ENCODE measurements at regions not wholly inside any gene's neighbourhood (a gene's known extent, or its start where the extent isn't known, plus 50 kb on each side); places are given as distances from the start of the nearest gene placed in this dataset.

GRCh38 chr2:181114021-181114420, 133.6 kb downstream of the UBE2E3 start:
- ATAC-seq (no peak), DNase-seq (no peak)
- no peak overlapping the region for H3K27ac ChIP-seq
- H3K27me3 ChIP-seq, result no peaks in the 10 kb centered on the region
- H3K4me3 ChIP-seq, result no peak overlapping the region
- H3K36me3 ChIP-seq, result no peaks in the 10 kb centered on the region
- TF ChIP-seq POLR2A (IDR thresholded peaks at IDR 0.05), result no peak
- TF ChIP-seq CTCF (IDR thresholded peaks at IDR 0.05), result no peak
- no peaks in the 10 kb centered on the region for H3K4me1 ChIP-seq
- 78% methylated on average over 4 of the region's 4 CpGs for WGBS (ENCODE audit: insufficient coverage, low coverage, low lambda C conversion rate, missing lambda C conversion rate)
- no peaks in the 10 kb centered on the region for H3K9me3 ChIP-seq
- intact Hi-C loops (cut with DNase I), result no loop called here

GRCh38 chr2:181116261-181116660, 135.9 kb downstream of the UBE2E3 start:
- Histone ChIP-seq H3K4me3 (no peak overlapping the region), H3K9me3 (no peaks in the 10 kb centered on the region), H3K27ac (no peak overlapping the region), H3K36me3 (no peaks in the 10 kb centered on the region), H3K27me3 (no peaks in the 10 kb centered on the region), H3K4me1 (no peaks in the 10 kb centered on the region)
- WGBS (ENCODE audit: insufficient coverage, low coverage, low lambda C conversion rate, missing lambda C conversion rate), result 55% methylated on average over 1 of the region's 1 CpG
- DNase-seq (no peak), ATAC-seq (no peak)
- intact Hi-C loops (cut with DNase I), result no loop called here
- no peak for TF ChIP-seq CTCF (IDR thresholded peaks at IDR 0.05)
- TF ChIP-seq POLR2A (IDR thresholded peaks at IDR 0.05), result no peak

- H3K27ac ChIP-seq, result no peak overlapping the region
- H3K36me3 ChIP-seq, result no peaks in the 10 kb centered on the region
- H3K9me3 ChIP-seq, result no peaks in the 10 kb centered on the region
- no peaks in the 10 kb centered on the region for H3K4me1 ChIP-seq
- H3K4me3 ChIP-seq, result no peak overlapping the region
- intact Hi-C loops (cut with DNase I), result no loop called here
- H3K27me3 ChIP-seq, result no peaks in the 10 kb centered on the region
- ATAC-seq, result no peak
- no peak for TF ChIP-seq CTCF (IDR thresholded peaks at IDR 0.05)
- TF ChIP-seq POLR2A (IDR thresholded peaks at IDR 0.05), result no peak
- DNase-seq, result no peak
Observed at GRCh38 chr2:181117206-181117925, 137.0 kb downstream of the UBE2E3 start.

GRCh38 chr2:181120625-181121024, 140.2 kb downstream of the UBE2E3 start:
- ATAC-seq (no peak), DNase-seq (no peak)
- WGBS (ENCODE audit: insufficient coverage, low coverage, low lambda C conversion rate, missing lambda C conversion rate), result 73% methylated on average over 1 of the region's 1 CpG
- H3K9me3 ChIP-seq, result no peaks in the 10 kb centered on the region
- no peak for TF ChIP-seq POLR2A (IDR thresholded peaks at IDR 0.05)
- TF ChIP-seq CTCF (IDR thresholded peaks at IDR 0.05), result no peak
- no peaks in the 10 kb centered on the region for H3K4me1 ChIP-seq
- H3K36me3 ChIP-seq, result no peaks in the 10 kb centered on the region
- no peaks in the 10 kb centered on the region for H3K27me3 ChIP-seq
- H3K27ac ChIP-seq, result no peak overlapping the region
- intact Hi-C loops (cut with DNase I), result no loop called here
- H3K4me3 ChIP-seq, result no peak overlapping the region

GRCh38 chr2:181121996-181122395, 141.6 kb downstream of the UBE2E3 start:
- H3K36me3 ChIP-seq, result no peaks in the 10 kb centered on the region
- no peak overlapping the region for H3K27ac ChIP-seq
- no peaks in the 10 kb centered on the region for H3K9me3 ChIP-seq
- H3K4me1 ChIP-seq, result no peaks in the 10 kb centered on the region
- intact Hi-C loops (cut with DNase I), result no loop called here
- H3K27me3 ChIP-seq, result no peaks in the 10 kb centered on the region
- TF ChIP-seq CTCF (IDR thresholded peaks at IDR 0.05) (no peak), POLR2A (IDR thresholded peaks at IDR 0.05) (no peak)
- no peak for DNase-seq
- ATAC-seq, result no peak
- no peak overlapping the region for H3K4me3 ChIP-seq
